ENCODE measurements at regions not wholly inside any gene's neighbourhood (a gene's known extent, or its start where the extent isn't known, plus 50 kb on each side); places are given as distances from the start of the nearest gene placed in this dataset.

DNA sequence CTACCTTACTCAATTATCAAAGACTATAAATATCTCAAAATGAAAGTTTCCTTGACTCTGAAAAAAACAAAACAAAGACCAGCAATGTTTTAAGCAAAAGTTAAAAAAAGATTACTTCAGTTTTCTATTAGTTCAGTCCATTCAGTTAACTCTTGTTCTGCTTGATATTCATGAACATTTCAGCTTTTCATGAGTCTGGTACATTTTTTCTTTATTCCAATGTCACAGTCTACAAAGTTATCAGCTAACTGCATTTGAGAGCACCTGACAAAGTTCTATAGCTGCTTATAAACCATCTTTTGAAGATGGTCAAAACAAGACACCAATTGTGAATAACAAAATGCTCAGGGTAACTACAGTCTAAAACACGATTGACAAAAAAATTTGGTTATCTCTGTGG, 156.1 kb upstream of the NOX3 start:
- TF ChIP-seq ZNF565 (CRISPR knock-in tag; conservative IDR thresholded peaks at IDR 0.05; ENCODE audit: low read depth) (no peak), TSHZ2 (CRISPR knock-in tag; IDR thresholded peaks at IDR 0.05) (no peak), ESRRG (CRISPR knock-in tag; IDR thresholded peaks at IDR 0.05) (no peak), TOX (CRISPR knock-in tag; IDR thresholded peaks at IDR 0.05; ENCODE audit: borderline replicate concordance) (no peak), ZC3H10 (CRISPR knock-in tag; IDR thresholded peaks at IDR 0.05) (no peak), BACH2 (CRISPR knock-in tag; IDR thresholded peaks at IDR 0.05; ENCODE audit: borderline replicate concordance) (no peak), TCF4 (CRISPR knock-in tag; IDR thresholded peaks at IDR 0.05; ENCODE audit: borderline replicate concordance) (no peak), ISL1 (CRISPR knock-in tag; IDR thresholded peaks at IDR 0.05) (no peak), ZNF70 (CRISPR knock-in tag; IDR thresholded peaks at IDR 0.05) (no peak), CREB5 (CRISPR knock-in tag; IDR thresholded peaks at IDR 0.05; ENCODE audit: low read depth) (no peak), CSDC2 (CRISPR knock-in tag; IDR thresholded peaks at IDR 0.05) (no peak)
- TF ChIP-seq, protein P1, sequence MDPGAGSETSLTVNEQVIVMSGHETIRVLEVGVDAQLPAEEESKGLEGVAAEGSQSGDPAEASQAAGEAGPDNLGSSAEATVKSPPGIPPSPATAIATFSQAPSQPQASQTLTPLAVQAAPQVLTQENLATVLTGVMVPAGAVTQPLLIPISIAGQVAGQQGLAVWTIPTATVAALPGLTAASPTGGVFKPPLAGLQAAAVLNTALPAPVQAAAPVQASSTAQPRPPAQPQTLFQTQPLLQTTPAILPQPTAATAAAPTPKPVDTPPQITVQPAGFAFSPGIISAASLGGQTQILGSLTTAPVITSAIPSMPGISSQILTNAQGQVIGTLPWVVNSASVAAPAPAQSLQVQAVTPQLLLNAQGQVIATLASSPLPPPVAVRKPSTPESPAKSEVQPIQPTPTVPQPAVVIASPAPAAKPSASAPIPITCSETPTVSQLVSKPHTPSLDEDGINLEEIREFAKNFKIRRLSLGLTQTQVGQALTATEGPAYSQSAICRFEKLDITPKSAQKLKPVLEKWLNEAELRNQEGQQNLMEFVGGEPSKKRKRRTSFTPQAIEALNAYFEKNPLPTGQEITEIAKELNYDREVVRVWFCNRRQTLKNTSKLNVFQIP (CRISPR knock-in tag; IDR thresholded peaks at IDR 0.05; ENCODE audit: borderline replicate concordance, low read depth) = no peak
- TF ChIP-seq, protein P2, sequence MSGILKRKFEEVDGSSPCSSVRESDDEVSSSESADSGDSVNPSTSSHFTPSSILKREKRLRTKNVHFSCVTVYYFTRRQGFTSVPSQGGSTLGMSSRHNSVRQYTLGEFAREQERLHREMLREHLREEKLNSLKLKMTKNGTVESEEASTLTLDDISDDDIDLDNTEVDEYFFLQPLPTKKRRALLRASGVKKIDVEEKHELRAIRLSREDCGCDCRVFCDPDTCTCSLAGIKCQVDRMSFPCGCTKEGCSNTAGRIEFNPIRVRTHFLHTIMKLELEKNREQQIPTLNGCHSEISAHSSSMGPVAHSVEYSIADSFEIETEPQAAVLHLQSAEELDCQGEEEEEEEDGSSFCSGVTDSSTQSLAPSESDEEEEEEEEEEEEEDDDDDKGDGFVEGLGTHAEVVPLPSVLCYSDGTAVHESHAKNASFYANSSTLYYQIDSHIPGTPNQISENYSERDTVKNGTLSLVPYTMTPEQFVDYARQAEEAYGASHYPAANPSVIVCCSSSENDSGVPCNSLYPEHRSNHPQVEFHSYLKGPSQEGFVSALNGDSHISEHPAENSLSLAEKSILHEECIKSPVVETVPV (CRISPR knock-in tag; IDR thresholded peaks at IDR 0.05) = no peak
- TF ChIP-seq, protein P3, sequence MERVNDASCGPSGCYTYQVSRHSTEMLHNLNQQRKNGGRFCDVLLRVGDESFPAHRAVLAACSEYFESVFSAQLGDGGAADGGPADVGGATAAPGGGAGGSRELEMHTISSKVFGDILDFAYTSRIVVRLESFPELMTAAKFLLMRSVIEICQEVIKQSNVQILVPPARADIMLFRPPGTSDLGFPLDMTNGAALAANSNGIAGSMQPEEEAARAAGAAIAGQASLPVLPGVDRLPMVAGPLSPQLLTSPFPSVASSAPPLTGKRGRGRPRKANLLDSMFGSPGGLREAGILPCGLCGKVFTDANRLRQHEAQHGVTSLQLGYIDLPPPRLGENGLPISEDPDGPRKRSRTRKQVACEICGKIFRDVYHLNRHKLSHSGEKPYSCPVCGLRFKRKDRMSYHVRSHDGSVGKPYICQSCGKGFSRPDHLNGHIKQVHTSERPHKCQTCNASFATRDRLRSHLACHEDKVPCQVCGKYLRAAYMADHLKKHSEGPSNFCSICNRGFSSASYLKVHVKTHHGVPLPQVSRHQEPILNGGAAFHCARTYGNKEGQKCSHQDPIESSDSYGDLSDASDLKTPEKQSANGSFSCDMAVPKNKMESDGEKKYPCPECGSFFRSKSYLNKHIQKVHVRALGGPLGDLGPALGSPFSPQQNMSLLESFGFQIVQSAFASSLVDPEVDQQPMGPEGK (CRISPR knock-in tag; IDR thresholded peaks at IDR 0.05; ENCODE audit: borderline replicate concordance) = no peak
- no peak for ATAC-seq

GRCh38 chr6:155604991-155605390, 149.4 kb upstream of the NOX3 start:
- TF ChIP-seq ZNF70 (CRISPR knock-in tag; IDR thresholded peaks at IDR 0.05) (no peak), TOX (CRISPR knock-in tag; IDR thresholded peaks at IDR 0.05; ENCODE audit: borderline replicate concordance) (no peak), ARNTL (CRISPR knock-in tag; IDR thresholded peaks at IDR 0.05; ENCODE audit: borderline replicate concordance, low read depth) (no peak), PPARA (CRISPR knock-in tag; IDR thresholded peaks at IDR 0.05; ENCODE audit: borderline replicate concordance) (no peak), TCF4 (CRISPR knock-in tag; IDR thresholded peaks at IDR 0.05; ENCODE audit: borderline replicate concordance) (no peak), SNAI2 (CRISPR knock-in tag; IDR thresholded peaks at IDR 0.05) (no peak)
- TF ChIP-seq, protein P1 (CRISPR knock-in tag; IDR thresholded peaks at IDR 0.05; ENCODE audit: borderline replicate concordance, low read depth) = no peak
- no peak for ATAC-seq

DNA sequence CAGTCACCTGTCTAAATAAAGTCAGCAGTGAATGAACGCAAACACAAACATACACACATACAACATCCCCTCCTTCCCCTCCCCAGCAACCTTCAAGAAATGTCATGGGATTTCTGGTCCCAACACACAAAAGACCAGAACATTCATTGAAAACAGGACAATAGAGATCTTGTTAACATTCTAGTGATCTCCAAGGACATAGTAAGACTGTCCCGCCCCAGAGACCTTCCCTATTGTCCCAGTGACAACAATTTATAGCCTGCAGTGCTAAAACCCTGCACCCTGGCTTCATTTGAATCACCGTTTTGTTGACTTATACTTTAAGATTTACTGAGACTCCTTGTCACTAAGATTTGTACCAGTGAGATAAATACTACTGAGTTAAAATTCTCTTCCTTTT, 143.9 kb upstream of the NOX3 start:
- TF ChIP-seq ZFP30 (CRISPR knock-in tag; IDR thresholded peaks at IDR 0.05) = no peak
- no peak for TF ChIP-seq ESRRG (CRISPR knock-in tag; IDR thresholded peaks at IDR 0.05)
- no peak for TF ChIP-seq ZFP3 (CRISPR knock-in tag; IDR thresholded peaks at IDR 0.05)
- no peak for TF ChIP-seq CSDC2 (CRISPR knock-in tag; IDR thresholded peaks at IDR 0.05)
- TF ChIP-seq CREB5 (CRISPR knock-in tag; IDR thresholded peaks at IDR 0.05; ENCODE audit: low read depth) = no peak
- TF ChIP-seq OSR1 (CRISPR knock-in tag; IDR thresholded peaks at IDR 0.05) = no peak
- TF ChIP-seq ZNF565 (CRISPR knock-in tag; conservative IDR thresholded peaks at IDR 0.05; ENCODE audit: low read depth) = no peak
- TF ChIP-seq TCF4 (CRISPR knock-in tag; IDR thresholded peaks at IDR 0.05; ENCODE audit: borderline replicate concordance) = no peak
- no peak for ATAC-seq
